ENCODE measurements at regions not wholly inside any gene's neighbourhood (a gene's known extent, or its start where the extent isn't known, plus 50 kb on each side); places are given as distances from the start of the nearest gene placed in this dataset.

DNA sequence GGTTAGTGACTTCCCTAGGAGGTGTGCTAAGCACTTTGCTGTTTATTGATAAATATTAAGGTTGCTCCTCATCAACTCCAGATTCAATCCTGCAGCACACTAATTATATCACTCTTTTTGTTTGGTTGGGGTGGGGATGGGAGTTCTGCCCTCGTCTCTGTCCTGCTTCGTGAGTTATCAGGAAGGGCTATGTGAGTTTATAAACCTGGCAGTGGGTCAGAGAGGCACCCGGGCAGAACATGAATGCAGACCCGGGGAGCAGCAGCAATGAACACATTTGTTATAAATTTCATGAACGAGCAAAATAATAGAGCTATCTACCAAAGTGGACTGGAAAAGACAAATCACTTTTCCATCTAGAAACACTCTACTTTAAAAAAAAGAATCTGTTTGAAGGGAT, 125.5 kb upstream of the WWC1 start:
- no peak for DNase-seq (ENCODE audit: low read depth)
- no peak overlapping the region for H3K4me3 ChIP-seq (ENCODE audit: low read length)
- TF ChIP-seq, protein P1, sequence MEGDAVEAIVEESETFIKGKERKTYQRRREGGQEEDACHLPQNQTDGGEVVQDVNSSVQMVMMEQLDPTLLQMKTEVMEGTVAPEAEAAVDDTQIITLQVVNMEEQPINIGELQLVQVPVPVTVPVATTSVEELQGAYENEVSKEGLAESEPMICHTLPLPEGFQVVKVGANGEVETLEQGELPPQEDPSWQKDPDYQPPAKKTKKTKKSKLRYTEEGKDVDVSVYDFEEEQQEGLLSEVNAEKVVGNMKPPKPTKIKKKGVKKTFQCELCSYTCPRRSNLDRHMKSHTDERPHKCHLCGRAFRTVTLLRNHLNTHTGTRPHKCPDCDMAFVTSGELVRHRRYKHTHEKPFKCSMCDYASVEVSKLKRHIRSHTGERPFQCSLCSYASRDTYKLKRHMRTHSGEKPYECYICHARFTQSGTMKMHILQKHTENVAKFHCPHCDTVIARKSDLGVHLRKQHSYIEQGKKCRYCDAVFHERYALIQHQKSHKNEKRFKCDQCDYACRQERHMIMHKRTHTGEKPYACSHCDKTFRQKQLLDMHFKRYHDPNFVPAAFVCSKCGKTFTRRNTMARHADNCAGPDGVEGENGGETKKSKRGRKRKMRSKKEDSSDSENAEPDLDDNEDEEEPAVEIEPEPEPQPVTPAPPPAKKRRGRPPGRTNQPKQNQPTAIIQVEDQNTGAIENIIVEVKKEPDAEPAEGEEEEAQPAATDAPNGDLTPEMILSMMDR (IDR thresholded peaks at IDR 0.05; ENCODE audit: insufficient read depth, low read depth, low read length, missing control alignments), result no peak

DNA sequence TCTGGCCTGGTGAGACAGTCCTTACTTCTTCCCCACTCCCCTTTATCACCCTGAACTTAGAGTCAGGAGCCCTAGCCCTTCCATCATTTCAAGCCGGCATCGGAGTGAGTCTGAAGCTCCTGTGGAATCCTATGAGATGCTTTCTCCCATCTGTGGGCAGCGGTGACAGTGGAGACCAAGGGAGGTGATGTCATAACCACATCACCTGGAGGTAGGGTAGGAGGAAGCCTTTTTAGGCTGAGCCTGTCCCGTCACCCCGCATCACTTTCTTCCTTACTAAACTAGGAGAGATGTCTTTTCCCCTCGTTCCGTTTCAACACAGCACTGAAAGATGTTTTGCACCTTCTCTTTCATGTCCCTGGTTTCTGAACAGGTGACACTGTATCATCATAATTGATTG, 124.1 kb upstream of the WWC1 start:
- no peak overlapping the region for H3K4me3 ChIP-seq (ENCODE audit: low read length)
- DNase-seq (ENCODE audit: low read depth), result no peak
- TF ChIP-seq, protein P1 (IDR thresholded peaks at IDR 0.05; ENCODE audit: insufficient read depth, low read depth, low read length, missing control alignments), result no peak

DNA sequence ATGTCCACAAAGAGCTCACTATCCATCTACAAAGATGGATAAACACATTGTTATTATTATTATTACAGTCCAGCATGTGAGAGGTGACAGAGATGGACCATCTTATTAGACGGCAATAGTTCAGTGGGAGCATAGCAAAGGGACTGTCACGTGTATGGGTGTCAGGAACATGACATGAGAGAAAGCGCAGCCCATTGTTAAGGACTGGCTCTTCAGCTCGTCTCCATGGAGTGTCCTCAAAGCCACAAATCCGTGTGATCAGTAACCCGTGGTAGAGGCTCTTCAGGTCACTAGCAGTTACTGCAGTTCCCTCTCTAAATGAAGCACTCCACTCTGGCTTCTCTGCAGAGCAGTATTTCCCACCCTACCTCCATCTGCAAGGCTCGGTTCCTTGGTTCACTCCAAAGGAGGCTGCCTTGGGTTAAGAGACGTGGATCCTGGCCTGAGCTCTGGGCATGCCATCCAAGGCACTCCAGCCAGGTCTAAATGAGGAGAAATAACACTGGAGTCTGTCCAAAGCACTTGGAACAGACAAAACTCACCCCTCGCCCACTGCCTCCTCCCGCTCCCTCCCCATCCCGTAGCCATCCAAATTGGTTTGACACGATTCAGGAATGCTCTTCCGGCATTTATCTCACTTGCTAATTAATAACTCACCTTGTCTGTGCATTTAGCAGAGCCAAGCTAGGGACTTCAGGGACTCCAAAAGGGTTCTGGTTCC, 122.3 kb upstream of the WWC1 start:
- H3K4me3 ChIP-seq (ENCODE audit: low read length), result no peak overlapping the region
- DNase-seq (ENCODE audit: low read depth), result no peak
- TF ChIP-seq, protein P1 (IDR thresholded peaks at IDR 0.05; ENCODE audit: insufficient read depth, low read depth, low read length, missing control alignments), result no peak

DNA sequence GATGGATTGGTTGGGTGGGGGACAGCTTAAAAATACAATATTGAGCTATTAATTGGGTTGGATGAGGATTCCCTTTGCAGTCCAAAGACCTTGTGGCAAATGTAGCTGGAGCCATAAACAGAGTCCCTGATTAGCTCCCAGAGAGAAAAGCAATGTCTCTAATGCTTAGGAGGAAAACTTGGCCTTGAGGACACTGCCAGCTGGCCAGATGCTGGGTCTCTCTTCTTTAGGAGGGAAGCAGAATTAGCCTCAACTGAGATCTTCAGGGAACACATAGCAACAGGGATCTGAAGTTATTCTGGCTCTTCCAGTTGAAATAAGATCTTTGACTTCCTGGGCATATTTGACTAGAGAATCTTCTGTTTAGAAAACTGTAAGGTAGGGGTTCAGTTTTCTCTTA, 121.7 kb upstream of the WWC1 start:
- TF ChIP-seq, protein P1 (IDR thresholded peaks at IDR 0.05; ENCODE audit: insufficient read depth, low read depth, low read length, missing control alignments), result no peak

DNA sequence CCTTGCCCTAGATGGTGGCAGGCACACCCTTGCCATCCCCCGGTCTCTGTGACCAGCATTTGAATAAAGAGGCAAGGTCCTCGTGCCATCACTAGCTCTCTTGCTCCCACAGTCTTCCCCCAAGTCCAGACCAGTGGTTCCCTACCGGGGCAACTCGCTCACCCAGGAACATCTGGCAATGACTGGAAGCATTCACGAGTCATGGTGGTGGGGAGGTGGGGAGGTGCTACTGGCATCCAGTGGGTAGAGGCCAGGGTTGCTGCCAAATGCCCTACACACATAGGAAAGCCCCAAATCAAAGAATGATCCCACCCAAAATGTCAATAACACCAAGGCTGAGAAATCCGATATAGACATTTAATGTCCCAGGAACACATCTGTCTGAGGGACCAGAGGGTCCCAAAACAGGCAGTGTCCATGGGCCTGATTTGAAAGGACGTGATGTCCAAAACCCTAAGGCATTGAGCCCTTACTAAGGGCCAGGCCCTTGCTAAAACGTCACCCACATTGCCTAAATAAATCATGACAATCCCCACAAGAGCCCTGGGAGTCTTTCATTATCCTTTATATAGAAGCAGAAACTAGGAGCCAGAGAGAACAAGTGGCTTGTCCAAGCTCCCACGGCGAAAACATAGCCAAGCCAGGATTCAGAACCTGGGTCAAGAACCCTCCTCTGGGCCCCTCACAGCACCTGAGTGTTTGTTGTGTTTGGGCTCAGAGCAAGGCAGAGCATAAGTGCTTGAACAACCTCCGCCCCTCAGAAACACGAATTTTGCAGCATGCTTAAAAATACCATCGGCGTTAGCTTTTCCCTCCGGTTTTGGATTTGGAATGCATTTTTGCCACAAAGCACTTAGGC, 119.3 kb upstream of the WWC1 start:
- peak; percentile 5 for DNase-seq (ENCODE audit: low read depth)
- TF ChIP-seq, protein P1 (IDR thresholded peaks at IDR 0.05; ENCODE audit: insufficient read depth, low read depth, low read length, missing control alignments), result no peak
- H3K4me3 ChIP-seq (ENCODE audit: low read length), result no peak overlapping the region

More for the DNA sequence above, 121.7 kb upstream of the WWC1 start:
- no peak for DNase-seq (ENCODE audit: low read depth)
- no peak overlapping the region for H3K4me3 ChIP-seq (ENCODE audit: low read length)

DNA sequence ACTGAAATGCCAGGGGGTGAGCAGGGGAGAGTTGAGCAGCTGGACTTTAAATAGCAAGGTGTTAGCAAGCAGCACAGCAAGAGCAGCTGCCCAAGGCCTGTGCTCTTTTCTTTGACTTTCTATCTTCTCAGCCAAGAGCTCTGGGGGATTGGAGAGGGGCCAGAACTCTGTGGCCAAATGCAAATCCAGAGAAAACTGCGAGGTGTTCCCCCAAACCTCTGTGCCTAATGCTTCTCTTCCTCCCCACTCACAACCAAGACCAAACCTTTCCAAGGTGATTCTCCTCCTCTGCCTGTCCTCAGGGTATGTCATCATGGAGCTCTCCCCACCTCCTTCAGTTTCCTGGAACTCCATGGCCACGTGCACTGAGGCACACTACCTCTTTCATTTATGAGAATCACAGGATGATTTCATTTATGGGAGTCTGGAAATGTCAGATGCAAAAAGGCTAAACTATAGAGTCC, 118.7 kb upstream of the WWC1 start:
- no peak for DNase-seq (ENCODE audit: low read depth)
- TF ChIP-seq, protein P1 (IDR thresholded peaks at IDR 0.05; ENCODE audit: insufficient read depth, low read depth, low read length, missing control alignments), result no peak

More for the DNA sequence above, 118.7 kb upstream of the WWC1 start:
- H3K4me3 ChIP-seq (ENCODE audit: low read length), result no peak overlapping the region
